NK-92 treated with Interleukin-12 subunit alpha and Interleukin-12 subunit beta, amount 100 ng/mL, for 24 hours (cell line): ENCODE measurements at regions not wholly inside any gene's neighbourhood (a gene's known extent, or its start where the extent isn't known, plus 50 kb on each side); places are given as distances from the start of the nearest gene placed in this dataset.
"Not testable (repeated sequence)": the region's sequence is repeated elsewhere in the genome, so short reads cannot be mapped to it uniquely, and the experiment has no call there.

Experiments
- DNase-seq: peaks from one replicate; lab custom pipeline; 2025; lab: John Stamatoyannopoulos, UW

DNA sequence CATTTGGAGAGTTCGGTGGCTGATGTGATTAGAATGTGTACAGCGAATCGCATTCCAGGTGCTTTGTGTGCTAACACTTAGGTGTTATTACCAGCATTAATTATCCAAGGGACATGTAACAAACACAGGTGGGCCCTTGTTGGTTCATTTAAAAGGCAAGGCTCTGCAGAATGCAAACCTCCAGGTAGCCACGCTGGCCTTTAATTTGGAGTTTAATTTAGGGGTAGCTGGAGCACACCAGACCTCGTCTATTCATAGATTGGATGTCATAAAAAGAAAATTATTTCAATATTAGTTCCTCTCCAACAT, 191.1 kb downstream of the MAT2B start:
- DNase-seq = no peak

- no peak for DNase-seq
Observed at GRCh38 chr5:163706053-163706771, 200.8 kb downstream of the MAT2B start.

GRCh38 chr5:163712011-163712410, 206.6 kb downstream of the MAT2B start:
- DNase-seq = no peak

GRCh38 chr5:163718272-163718671, 212.9 kb downstream of the MAT2B start:
- no peak for DNase-seq

DNA sequence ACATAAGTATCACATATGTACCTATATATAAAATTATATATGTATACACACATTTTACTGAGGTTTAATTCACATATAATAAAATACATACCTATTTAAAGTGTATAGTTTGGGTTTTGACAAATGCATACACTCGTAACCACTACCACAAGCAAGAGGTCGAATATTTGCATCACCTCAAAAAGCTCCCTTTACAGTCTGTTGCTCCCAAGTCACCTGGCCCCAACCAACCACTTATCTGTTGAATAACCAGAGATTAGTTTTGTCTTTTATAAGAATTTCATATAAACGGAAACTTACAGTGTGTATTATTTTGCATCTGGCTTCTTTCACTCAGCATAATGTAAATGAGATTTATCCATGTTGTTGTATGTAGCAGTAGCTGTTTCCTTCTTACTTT, 218.9 kb downstream of the MAT2B start:
- DNase-seq = no peak

- no peak for DNase-seq
Observed at GRCh38 chr5:163727028-163727427, 221.6 kb downstream of the MAT2B start.

DNA sequence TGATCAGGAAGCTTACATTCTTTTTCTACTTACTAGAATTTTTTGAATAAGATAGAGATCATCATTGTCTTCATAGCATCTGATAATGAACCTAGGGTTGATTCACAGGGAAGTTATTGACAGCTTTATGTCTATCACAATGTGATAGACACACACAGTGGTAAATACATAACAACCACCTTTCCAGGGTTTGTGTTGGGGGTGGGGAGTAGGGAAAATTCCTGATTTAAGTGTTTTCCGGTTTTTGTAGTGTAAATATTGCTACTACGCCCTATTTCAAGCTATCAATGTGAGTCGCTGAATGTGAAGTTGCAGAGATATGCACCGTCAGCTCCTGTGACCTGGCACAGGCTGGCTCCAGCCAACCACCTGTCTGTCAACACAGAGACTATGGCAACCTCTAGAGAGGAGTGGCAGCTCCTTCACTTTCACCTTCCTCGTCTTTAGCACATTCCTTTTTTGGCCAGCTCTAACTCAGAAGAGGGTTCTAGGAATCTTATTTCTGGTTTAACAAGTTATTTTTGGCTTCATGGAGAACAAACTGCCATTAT, 224.9 kb downstream of the MAT2B start:
- DNase-seq = no peak

DNA sequence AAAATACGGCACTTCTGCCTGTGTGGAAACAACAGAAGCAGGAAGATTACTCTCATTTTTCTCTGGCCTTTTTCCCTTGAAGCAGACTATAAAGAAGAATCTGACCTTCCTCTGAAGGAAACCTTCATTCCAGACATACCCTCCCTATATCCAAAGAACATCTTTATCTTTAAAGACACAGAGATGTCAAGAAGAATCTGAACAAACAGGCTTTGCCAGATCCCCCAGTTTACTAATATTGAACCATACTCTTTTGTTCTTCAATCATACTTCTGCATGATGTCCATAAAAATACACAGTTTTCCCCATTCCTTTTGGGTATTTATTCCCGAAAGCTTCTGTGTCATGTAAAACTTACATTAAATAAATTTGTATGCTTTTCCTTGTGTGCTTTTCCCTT, 225.8 kb downstream of the MAT2B start:
- no peak for DNase-seq

DNA sequence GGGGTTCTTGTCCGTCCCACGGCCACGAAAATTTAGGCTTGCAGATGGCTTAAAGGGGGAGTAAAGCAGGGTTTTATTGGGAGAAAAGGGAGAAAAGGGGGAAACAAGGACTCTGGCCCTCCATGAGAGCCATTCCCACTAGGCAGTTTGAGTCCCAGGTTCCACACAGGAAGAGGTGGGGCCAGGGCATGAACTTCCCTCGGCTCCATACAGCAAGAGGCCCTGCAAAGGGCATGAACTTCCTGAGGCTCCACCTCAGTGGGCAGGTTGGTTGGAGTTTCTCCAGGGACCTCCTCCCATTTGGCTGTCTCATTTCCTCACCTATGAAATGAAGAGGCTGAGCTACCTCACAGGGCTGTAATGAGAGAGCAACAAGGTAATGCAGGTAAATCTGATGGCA, 229.7 kb downstream of the MAT2B start:
- no peak for DNase-seq

DNA sequence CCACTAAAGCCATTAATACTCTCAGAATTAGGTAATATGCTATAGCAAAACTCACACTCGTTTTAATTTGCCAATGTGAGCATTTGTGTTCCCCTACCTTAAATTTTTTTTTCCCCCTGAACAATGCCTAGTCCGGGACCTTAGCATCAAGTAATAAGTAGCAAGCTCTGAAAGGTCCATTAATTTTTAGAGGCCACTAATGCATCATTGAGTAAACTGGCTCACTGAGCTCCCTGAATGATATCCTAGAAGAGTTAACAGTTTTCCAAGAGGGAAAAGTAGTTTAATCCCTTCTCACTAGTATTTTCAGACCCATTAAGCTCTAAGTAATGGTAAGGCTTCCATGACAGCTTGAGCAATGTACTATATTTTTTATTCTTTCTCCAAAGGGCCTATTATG, 242.2 kb downstream of the MAT2B start:
- no peak for DNase-seq

- no peak for DNase-seq
Observed at GRCh38 chr5:163748934-163749333, 243.5 kb downstream of the MAT2B start.

DNA sequence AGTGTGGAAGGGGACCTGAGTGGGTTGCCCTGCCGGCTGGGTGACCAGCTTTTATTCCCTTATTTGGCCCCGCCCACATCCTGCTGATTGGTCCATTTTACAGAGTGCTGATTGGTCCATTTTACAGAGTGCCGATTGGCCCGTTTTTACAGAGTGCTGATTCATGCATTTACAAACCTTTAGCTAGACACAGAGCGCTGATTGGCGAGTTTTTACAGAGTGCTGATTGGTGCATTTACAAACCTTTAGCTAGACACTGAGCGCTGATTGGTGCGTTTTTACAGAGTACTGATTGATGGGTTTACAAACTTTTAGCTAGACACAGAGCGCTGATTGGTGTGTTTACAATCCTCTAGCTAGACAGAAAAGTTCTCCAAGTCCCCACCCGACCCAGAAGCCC, 245.0 kb downstream of the MAT2B start:
- not testable (repeated sequence) for DNase-seq

DNA sequence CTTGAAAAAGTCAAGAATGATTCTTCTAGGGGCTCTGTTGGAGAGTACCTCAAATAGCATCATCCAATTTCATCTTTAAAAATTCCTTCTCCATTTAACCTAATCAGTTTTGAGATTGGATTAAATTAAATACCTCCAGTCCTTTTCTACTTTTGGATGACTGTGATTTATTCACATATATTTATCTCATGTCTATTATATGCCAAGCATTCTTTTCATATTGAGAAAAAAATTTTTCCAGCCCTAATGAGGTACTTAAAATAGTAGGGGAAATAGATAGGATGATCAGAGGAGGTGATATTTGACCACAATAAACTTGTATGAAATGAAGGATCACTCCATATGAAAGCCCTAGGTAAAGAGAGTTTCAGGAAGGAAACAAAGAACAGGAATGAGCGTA, 250.1 kb downstream of the MAT2B start:
- no peak for DNase-seq

DNA sequence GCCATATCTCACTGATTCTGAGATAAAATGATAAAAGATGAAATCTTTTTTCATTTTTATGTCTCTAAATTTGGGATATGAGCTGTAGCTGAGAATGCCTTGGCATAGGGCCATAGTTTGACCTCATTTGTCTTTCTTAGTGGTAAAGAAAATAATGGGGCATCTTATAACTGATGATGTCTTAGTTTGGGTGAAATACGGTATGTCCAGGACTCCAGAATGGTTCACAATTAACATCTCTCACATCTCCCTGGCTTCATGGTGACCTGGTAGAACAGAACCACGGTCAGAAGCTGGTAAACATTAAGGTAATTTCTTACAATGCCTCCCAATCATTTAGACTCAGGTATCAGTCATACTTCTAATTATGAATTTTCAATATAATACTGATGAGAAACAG, 250.8 kb downstream of the MAT2B start:
- no peak for DNase-seq

- DNase-seq = no peak
Observed at GRCh38 chr5:163757344-163757743, 251.9 kb downstream of the MAT2B start.

DNA sequence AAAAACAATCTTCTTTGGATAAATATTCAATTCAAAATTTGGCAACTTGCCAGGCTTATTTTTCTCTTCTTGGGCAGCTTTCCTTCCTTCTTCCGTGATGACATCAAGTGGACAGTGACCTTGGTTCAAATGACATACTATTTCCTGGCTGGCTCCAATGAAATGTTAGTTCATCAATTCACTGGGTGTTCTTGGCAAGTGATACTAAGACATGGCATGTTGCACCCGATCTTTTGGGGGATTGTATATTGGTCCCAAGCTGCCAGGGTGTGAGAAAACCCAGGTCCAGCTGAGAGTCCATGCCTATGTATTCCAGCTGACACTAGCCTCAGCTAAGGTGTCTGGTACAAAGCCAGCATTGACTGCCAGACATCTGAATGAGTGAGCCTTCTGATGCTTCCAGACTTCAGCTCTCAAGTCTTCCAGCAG, 252.9 kb downstream of the MAT2B start:
- DNase-seq = no peak

DNA sequence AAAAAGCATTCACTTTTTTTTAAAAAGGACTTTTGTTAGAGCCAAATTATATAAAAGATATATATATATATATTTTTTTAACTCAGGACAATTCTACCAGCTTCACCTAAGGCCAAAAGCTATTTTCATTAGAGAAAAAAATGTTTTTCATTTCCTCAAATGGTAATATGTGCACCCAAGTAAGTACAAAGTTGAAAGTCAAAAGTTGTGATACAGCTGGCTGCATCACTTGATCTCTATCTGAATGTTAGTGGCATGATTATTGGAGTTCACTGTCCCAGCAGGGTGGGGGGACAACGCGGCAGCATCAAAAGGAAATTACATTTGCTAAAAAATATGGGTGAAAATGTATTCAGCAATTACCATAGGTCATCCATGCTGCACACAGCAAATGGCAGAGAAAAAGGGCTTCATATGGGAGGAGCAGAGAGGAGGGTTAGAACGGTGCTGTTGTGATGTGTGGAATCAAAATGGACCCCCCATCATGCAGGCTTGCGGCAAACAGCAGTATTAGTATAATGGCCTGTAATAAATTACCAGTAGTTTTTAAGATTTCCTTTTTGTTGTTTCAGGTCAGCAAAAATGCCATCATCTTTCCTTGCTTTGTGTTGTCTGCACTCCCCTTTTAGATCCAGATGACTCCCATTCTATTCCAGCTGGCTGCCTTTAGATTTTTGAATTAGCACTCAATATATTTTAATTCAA, 253.7 kb downstream of the MAT2B start:
- no peak for DNase-seq

DNA sequence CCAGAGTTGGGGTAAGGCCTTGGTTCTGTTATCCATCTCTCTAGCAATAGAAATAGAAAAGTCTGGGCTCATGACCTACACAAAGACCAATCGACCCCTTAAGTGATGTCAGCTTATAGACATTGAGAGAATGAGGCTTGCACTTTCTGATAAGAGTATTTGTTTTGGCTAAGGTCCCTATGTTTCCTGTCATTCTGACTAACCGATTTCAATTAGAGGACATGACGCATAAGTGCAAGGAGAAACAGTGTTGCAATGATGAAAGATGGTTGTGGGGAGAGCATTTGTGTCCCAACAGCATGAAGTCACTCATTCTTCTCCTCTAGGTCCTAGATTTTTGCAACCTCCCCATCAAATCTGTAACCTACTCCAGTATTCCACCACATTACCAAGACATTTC, 255.1 kb downstream of the MAT2B start:
- no peak for DNase-seq

DNA sequence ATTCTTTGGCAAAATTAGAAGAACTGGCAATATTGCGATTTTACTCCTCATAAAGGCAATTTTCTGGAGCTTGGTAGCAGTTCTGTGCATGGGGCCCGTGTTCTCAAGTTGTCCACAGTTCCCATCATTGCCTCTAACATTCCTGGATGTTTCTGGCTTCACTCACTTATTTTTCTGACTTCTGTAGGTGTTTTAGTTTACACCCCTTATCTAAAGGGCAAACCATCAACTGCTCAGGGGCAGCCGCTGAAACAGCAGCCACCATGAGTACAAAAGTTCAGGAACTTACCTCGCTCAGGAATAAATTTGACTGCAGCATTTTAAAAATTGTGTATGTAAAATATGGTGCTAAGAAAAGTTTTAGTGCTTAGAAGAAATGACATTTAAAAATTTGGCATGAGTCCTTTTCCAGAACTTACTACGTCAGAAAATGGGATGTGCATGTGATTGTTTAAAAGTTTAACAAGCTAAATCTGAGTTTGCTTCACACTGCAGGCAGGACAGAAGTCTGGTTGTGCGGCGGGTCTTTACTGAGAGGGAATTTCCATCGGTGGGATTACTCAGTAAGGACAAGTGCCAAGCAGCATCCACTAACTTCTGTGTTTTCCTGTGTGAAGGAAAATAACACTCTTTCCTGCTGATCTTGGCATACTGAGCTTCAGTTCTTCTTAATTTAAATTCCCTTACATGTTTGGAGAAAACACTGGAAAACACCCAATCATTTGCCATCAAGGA, 261.7 kb downstream of the MAT2B start:
- no peak for DNase-seq

DNA sequence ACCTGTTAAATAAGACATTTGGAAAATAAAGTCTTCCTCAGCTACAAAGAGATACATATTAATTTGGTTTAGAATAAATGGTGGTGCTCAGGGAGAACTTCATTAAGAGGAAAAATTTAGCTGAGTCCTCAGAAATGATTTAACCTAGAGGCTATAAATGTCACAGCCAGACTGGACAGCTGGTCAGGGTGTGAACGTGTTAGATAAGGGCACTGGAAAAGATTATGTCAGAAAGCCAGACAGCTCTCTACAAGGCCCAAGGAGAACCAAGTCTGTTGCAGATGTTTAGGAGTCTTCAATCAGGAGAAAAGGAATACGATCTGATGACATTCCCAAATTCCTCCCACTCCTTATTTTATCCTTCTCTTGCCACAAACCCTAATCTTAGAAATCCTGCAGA, 265.2 kb downstream of the MAT2B start:
- no peak for DNase-seq

DNA sequence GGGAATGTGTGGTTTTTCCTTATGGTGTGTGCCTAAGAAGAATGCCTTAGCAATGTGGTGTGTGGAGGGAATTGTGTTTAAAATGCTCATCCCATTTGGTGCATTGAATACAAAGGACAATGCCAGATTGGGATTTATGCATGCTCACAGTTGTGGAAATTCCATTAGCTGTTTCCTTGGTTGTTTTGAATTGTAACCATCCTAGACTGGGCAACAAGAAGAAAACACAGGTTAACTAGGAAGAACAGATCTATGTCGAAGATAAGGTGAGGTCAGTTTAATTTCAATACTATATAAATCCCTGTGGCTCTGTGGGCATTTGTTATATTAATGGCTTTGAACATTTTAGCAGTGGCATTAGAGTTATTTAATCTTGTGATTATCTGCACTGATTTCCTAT, 266.8 kb downstream of the MAT2B start:
- no peak for DNase-seq

- no peak for DNase-seq
Observed at GRCh38 chr5:163772644-163773043, 267.2 kb downstream of the MAT2B start.

DNA sequence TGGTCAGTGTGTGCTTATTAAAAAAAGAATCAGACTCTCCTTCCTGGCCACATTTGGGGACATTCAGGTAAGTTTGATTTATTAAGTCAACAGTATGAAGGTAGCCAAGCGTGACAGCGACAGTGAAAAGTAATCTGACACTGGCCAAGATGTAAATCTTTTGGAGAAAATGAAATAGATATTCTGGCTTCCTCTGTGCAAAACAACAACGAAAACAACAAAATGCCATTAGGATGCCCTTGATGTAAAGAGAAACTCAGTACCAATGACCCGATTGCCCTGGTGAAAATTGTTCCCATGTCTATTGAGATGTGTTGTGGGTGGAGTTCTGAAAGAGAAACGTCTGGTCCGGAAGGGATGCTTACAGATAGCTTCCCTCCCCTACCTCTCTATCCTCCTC, 267.8 kb downstream of the MAT2B start:
- no peak for DNase-seq
